HepG2 (cell line): ENCODE measurements at regions not wholly inside any gene's neighbourhood (a gene's known extent, or its start where the extent isn't known, plus 50 kb on each side); places are given as distances from the start of the nearest gene placed in this dataset.

ENCODE experiments used
- ATAC-seq: fragments of 200-7000 bp; cut with Tn5 transposase; 3 replicates; pipeline ENCODE4 v1.9.1; 2020; ENCODE audit warnings: mild to moderate bottlenecking, moderate library complexity
- BruUV-seq: library from RNA; stranded (reverse); fragments of 400-500 nt; replicated peaks from 2 replicates; lab custom pipeline; 2021; lab: Mats Ljungman, UMichigan
- CTCF ChIA-PET: fragments of 300-600 bp; formaldehyde crosslinking; extraction: SDS; loops from one replicate; lab custom pipeline; 2021; ENCODE audit warnings: low total read pairs, inconsistent platforms, low intra/inter-chr PET ratio; lab: Yijun Ruan, JAX
- POLR2A ChIA-PET: fragments of 350-600 bp; sonication (Branson Sonifier 250); formaldehyde crosslinking; loops from one replicate; lab custom pipeline; 2020; ENCODE audit warnings: antibody characterized with exemption, inconsistent platforms; lab: Yijun Ruan, JAX
- DNase-seq: peaks from one replicate; pipeline ENCODE4 v3.0.0-alpha.2; 2015; ENCODE audit warnings: low spot score
- FAIRE-seq: peaks from 3 replicates; lab custom pipeline; 2011; peaks lifted over from hg19 to GRCh38; lab: Jason Lieb, UNC
- H2AFZ ChIP-seq: one replicate; pipeline ENCODE4 v1.6.1; 2011; ENCODE audit warnings: low read length, inconsistent platforms
- H3K27ac ChIP-seq: fragments of 300-600 bp; 3 replicates; pipeline ENCODE4 v1.8.0; 2011; ENCODE audit warnings: mixed run types, mild to moderate bottlenecking, mixed read lengths, low read length, inconsistent platforms; ENCODE audit not compliant: insufficient read depth; ENCODE audit errors: extremely low read length
- H3K27me3 ChIP-seq, 2 experiments: fragments of 200-600 bp in 1 of 2; 2 replicates in 1 of 2; 3 replicates in 1 of 2; pipeline versions ENCODE4 v1.6.0 to v1.8.0; 2011; ENCODE audit warnings: low read length in 2 of 2, mild to moderate bottlenecking in 2 of 2, moderate library complexity in 2 of 2, inconsistent platforms in 1 of 2; ENCODE audit not compliant: insufficient read depth in 2 of 2, control insufficient read depth in 1 of 2
- H3K36me3 ChIP-seq, 2 experiments: fragments of 200-600 bp in 1 of 2; replicated peaks in 1 of 2; 2 replicates in 1 of 2; 3 replicates in 1 of 2; pipeline versions ENCODE4 v1.5.1 to v1.8.0; 2011; ENCODE audit warnings: low read length in 2 of 2, inconsistent platforms in 1 of 2; ENCODE audit not compliant: insufficient read depth in 2 of 2, control insufficient read depth in 1 of 2
- H3K4me1 ChIP-seq: 2 replicates; pipeline ENCODE4 v1.5.1; 2012; ENCODE audit warnings: low read length, inconsistent platforms; ENCODE audit not compliant: insufficient read depth
- H3K4me2 ChIP-seq: 2 replicates; pipeline ENCODE4 v1.6.0; 2011; ENCODE audit warnings: low read depth, low read length, inconsistent platforms
- H3K4me3 ChIP-seq, 3 experiments: fragments of 200-600 bp in 1 of 3; sonication (generic), shearing (Covaris generic) in 1 of 3; replicated peaks in 1 of 3; 2 replicates each; pipeline ENCODE4 v1.5.1; 2011 to 2016; ENCODE audit warnings: low read length in 3 of 3, inconsistent platforms in 2 of 3, low read depth in 2 of 3, mild to moderate bottlenecking in 2 of 3, control low read depth in 1 of 3, mixed read lengths in 1 of 3; ENCODE audit not compliant: insufficient read depth in 1 of 3
- H3K79me2 ChIP-seq: one replicate; pipeline ENCODE4 v1.6.1; 2011; ENCODE audit warnings: low read length, inconsistent platforms; ENCODE audit not compliant: insufficient read depth
- H3K9ac ChIP-seq: 2 replicates; pipeline ENCODE4 v1.6.0; 2011; ENCODE audit warnings: mild to moderate bottlenecking, low read depth, low read length, inconsistent platforms; ENCODE audit not compliant: insufficient read depth
- H3K9me3 ChIP-seq: 2 replicates; pipeline ENCODE4 v1.5.1; 2012; ENCODE audit warnings: mild to moderate bottlenecking, low read length
- H4K20me1 ChIP-seq: 2 replicates; pipeline ENCODE4 v1.6.0; 2011; ENCODE audit warnings: inconsistent platforms, mild to moderate bottlenecking, low read length, moderate library complexity; ENCODE audit not compliant: insufficient read depth
- GPN1 ChIP-seq: sonication (generic); formaldehyde crosslinking; IDR thresholded peaks from 2 replicates; pipeline ENCODE4 v1.5.1; 2020; ENCODE audit warnings: missing genetic modification reagents, borderline replicate concordance
- MAFF ChIP-seq: IDR thresholded peaks from 2 replicates; pipeline ENCODE4 v1.6.1; 2011; ENCODE audit warnings: low read depth, low read length, improper control_type of control experiment
- MAFK ChIP-seq, 2 experiments: IDR thresholded peaks in 1 of 2; conservative IDR thresholded peaks in 1 of 2; 2 replicates each; pipeline ENCODE4 v1.6.1; 2011; ENCODE audit warnings: improper control_type of control experiment in 2 of 2, low read length in 2 of 2
- RARG ChIP-seq: sonication (generic); formaldehyde crosslinking; IDR thresholded peaks from 2 replicates; pipeline ENCODE4 v1.4.0; 2020; ENCODE audit warnings: low read depth, mild to moderate bottlenecking, missing genetic modification reagents
- TEAD3 ChIP-seq: optimal IDR thresholded peaks from 2 replicates; pipeline ENCODE3; 2016; ENCODE audit warnings: borderline replicate concordance
- TFDP2 ChIP-seq: sonication (generic); formaldehyde crosslinking; IDR thresholded peaks from 2 replicates; pipeline ENCODE4 v1.4.0; 2020; ENCODE audit warnings: missing genetic modification reagents
- ZFP1 ChIP-seq: IDR thresholded peaks from 2 replicates; pipeline ENCODE4 v1.6.1; 2016
- ZNF615 ChIP-seq: sonication (generic); formaldehyde crosslinking; IDR thresholded peaks from 2 replicates; pipeline ENCODE4 v1.5.0; 2020; ENCODE audit warnings: mild to moderate bottlenecking, missing genetic modification reagents, borderline replicate concordance
- WGBS: methylation state at CpG from one replicate; pipeline ENCODE4 v1.1.6; 2017; ENCODE audit warnings: low lambda C conversion rate; 5-methylcytosine and 5-hydroxymethylcytosine counted together
- in situ Hi-C: cut with HindIII; loops from 2 replicates; pipeline ENCODE4 v1.10.0; 2017; ENCODE audit warnings: low pct_unique_long_range_greater_than_20kb; ENCODE audit not compliant: extremely low pct_ligation_motif_present
- intact Hi-C: fragments of 100-400 bp; cut with micrococcal nuclease; formaldehyde crosslinking; loops from one replicate; pipeline ENCODE4 v1.10.0; 2022; ENCODE audit not compliant: unreplicated experiment

- H3K36me3 ChIP-seq = no peaks in the 10 kb centered on the region
- no peak overlapping the region for H3K4me2 ChIP-seq
- H3K27ac ChIP-seq = no peak overlapping the region
- H4K20me1 ChIP-seq = no peaks in the 10 kb centered on the region
- no peaks in the 10 kb centered on the region for H3K9me3 ChIP-seq
- H3K4me3 ChIP-seq = no peak overlapping the region
- POLR2A ChIA-PET = no interaction called here
- no peak overlapping the region for H2AFZ ChIP-seq
- in situ Hi-C loops = no loop called here
- TF ChIP-seq ZFP1 (CRISPR knock-in tag) = no peak
- TF ChIP-seq RARG (CRISPR knock-in tag) = no peak
- no peak for TF ChIP-seq TEAD3 (CRISPR knock-in tag)
- peak; percentile 61 for TF ChIP-seq MAFF
- TF ChIP-seq TFDP2 (CRISPR knock-in tag) = no peak
- peak in 1 of 2 experiments; percentile 60; a peak in 2 of 4 replicates for TF ChIP-seq MAFK (conservative IDR thresholded peaks at IDR 0.05 in 1 of 2, IDR thresholded peaks at IDR 0.05 in 1 of 2; ENCODE audit: low read length in 2 of 2)
- H3K27me3 ChIP-seq = no peaks in the 10 kb centered on the region
- FAIRE-seq = no peak
- no peak for ATAC-seq
- no TSS peak for BruUV-seq
- WGBS = 17% methylated on average over 3 of the region's 3 CpGs
- no peak for DNase-seq
- H3K4me1 ChIP-seq = no peaks in the 10 kb centered on the region
- H3K9ac ChIP-seq = no peak overlapping the region
- no peaks in the 10 kb centered on the region for H3K79me2 ChIP-seq
- intact Hi-C loops = no loop called here
- CTCF ChIA-PET = no interaction called here
Measured at GRCh38 chr5:117519957-117520500, 945.4 kb upstream of the SEMA6A start.

- Histone ChIP-seq H3K36me3 (no peaks in the 10 kb centered on the region), H4K20me1 (no peaks in the 10 kb centered on the region; the same call in 1 of the 2 replicates), H3K4me2 (no peak overlapping the region), H3K4me3 (no peak overlapping the region), H3K27me3 (no peaks in the 10 kb centered on the region), H2AFZ (no peak overlapping the region), H3K9me3 (no peaks in the 10 kb centered on the region), H3K27ac (no peak overlapping the region), H3K9ac (no peak overlapping the region), H3K4me1 (no peaks in the 10 kb centered on the region), H3K79me2 (no peaks in the 10 kb centered on the region)
- intact Hi-C loops = no loop called here
- ATAC-seq = no peak
- DNase-seq = no peak
- BruUV-seq = no TSS peak
- FAIRE-seq = no peak
- 26% methylated on average over 2 of the region's 2 CpGs for WGBS
- in situ Hi-C loops = no loop called here
- POLR2A ChIA-PET = no interaction called here
- CTCF ChIA-PET = no interaction called here
- TF ChIP-seq GPN1 (CRISPR knock-in tag) (no peak), ZNF615 (CRISPR knock-in tag) (no peak)
Measured at GRCh38 chr5:117504305-117504704, 929.7 kb upstream of the SEMA6A start.
